ENCODE measurements at regions not wholly inside any gene's neighbourhood (a gene's known extent, or its start where the extent isn't known, plus 50 kb on each side); places are given as distances from the start of the nearest gene placed in this dataset.
"Not testable (repeated sequence)": the region's sequence is repeated elsewhere in the genome, so short reads cannot be mapped to it uniquely, and the experiment has no call there.

DNA sequence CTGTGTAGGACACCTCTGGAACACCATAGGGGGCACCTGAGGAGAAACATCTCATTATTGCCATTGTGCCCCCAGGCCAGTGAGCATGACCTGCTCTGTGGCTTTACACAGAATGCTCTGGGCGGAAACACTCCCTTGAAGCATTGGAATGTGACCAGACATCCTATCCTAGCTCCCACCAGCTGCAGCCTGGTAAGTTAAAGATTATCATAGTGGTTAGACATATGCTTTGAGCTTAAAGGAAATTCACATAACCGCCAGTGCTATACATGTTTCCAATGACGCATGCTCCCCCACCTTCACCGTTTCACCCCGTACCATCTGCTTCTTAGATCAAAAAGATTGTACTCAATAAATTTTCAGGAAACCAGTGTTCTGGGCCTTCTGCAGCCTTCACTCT, 217.7 kb upstream of the CENPE start:
- Histone ChIP-seq H3K27ac (ENCODE audit: low read depth, low read length) (no peak overlapping the region), H2AFZ (ENCODE audit: low read length, unreplicated experiment) (no peak overlapping the region)

DNA sequence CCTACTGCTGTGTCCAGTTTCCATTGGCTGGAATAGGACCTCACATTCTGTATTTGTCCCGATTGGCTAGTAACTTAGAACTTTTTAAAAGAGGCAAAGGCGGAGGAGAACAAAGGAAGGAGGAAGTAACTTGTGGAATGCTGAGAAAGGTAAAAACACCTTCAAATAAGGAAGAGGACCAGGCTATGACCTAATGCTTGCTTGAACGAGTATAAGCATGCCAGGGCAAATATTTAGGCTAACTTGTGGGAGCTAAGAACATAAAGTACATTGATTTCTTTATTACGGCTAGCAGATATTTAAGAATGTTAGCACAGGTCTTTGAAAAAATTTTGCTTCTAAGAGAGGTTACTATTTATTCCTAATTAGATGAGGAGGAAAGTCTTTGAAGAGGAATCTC, 214.5 kb upstream of the CENPE start:
- not testable (repeated sequence) for H2AFZ ChIP-seq (ENCODE audit: low read length, unreplicated experiment); H3K4me3 ChIP-seq (ENCODE audit: low read depth, low read length); H3K79me2 ChIP-seq (ENCODE audit: control insufficient read depth, insufficient read depth, low read length, unreplicated experiment); H3K36me3 ChIP-seq (ENCODE audit: insufficient read depth, low read length); H3K4me1 ChIP-seq (ENCODE audit: control insufficient read depth, insufficient read depth, low read length, unreplicated experiment); H3K27ac ChIP-seq (ENCODE audit: low read depth, low read length)
- H3K27me3 ChIP-seq (ENCODE audit: insufficient read depth, low read length), result peaks cover 14% of the 10 kb centered on the region; the same call in 1 of the 2 replicates

More for the DNA sequence above, 217.7 kb upstream of the CENPE start:
- Histone ChIP-seq H3K36me3 (ENCODE audit: insufficient read depth, low read length) (no peaks in the 10 kb centered on the region), H3K4me1 (ENCODE audit: control insufficient read depth, insufficient read depth, low read length, unreplicated experiment) (no peaks in the 10 kb centered on the region), H3K27me3 (ENCODE audit: insufficient read depth, low read length) (peaks cover 2% of the 10 kb centered on the region; the same call in 1 of the 2 replicates), H3K4me3 (ENCODE audit: low read depth, low read length) (no peak overlapping the region), H3K79me2 (ENCODE audit: control insufficient read depth, insufficient read depth, low read length, unreplicated experiment) (no peaks in the 10 kb centered on the region)

DNA sequence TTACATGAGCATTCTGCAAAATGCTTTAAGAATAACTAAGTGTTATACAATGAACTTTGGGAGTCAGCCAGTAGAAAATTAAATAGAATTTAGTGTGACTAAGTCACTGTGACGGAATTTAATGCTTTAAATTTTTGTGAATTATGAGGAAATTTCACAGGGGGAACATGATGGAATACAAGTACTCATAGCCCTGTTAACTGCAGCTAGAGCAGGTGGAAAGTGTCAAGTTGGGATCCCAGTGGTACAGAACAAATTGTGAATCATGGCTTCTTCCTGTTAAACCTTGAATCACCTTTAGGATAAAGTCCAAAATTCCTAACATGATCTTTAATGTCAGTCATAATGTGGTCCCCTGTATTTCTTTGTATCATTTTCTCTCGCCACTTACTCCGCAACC, 212.2 kb upstream of the CENPE start:
- no peaks in the 10 kb centered on the region for H3K36me3 ChIP-seq (ENCODE audit: insufficient read depth, low read length)
- no peaks in the 10 kb centered on the region for H3K4me1 ChIP-seq (ENCODE audit: control insufficient read depth, insufficient read depth, low read length, unreplicated experiment)
- H3K79me2 ChIP-seq (ENCODE audit: control insufficient read depth, insufficient read depth, low read length, unreplicated experiment), result no peaks in the 10 kb centered on the region
- H3K4me3 ChIP-seq (ENCODE audit: low read depth, low read length), result no peak overlapping the region
- H2AFZ ChIP-seq (ENCODE audit: low read length, unreplicated experiment), result no peak overlapping the region
- no peak overlapping the region for H3K27ac ChIP-seq (ENCODE audit: low read depth, low read length)
- peaks cover 16% of the 10 kb centered on the region; the same call in 1 of the 2 replicates for H3K27me3 ChIP-seq (ENCODE audit: insufficient read depth, low read length)

DNA sequence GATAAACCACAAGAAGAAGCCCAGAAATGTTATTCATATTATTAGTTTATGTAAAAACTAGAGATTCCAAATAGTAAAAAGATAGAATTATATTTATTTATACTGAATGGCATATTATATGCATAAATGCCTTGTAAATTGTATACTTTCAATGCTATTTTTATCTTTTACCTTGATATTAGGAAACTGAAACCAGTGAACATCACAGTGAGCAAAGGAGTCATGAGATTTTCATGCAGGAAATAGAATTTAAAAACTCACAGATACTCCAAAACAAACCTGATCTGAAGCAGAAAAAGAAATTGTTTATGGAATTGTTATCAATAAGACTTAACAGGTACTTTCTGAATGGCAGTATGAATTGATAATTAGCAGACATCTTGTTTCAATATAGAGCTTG, 207.3 kb upstream of the CENPE start:
- Histone ChIP-seq H3K4me3 (ENCODE audit: low read depth, low read length) (no peak overlapping the region), H2AFZ (ENCODE audit: low read length, unreplicated experiment) (no peak overlapping the region)

DNA sequence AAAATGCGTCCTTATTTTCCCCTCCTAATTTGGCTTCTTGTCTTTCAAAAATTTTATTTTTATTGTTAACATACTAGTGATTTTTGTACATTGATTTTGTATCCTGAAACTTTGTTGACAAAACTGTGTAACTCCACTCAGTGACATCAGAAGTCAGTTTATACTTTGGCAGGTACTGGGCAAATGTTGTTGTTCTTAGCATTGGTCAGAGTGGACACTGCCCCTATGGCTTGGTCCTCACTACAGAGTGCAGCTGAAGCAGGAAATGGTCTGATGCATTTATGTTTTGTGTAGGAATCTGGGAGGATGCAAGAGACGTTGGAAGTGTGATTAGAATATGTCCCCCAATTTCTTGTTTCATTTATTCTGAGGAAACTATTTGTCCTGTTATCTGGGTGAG, 205.5 kb upstream of the CENPE start:
- Histone ChIP-seq H3K79me2 (ENCODE audit: control insufficient read depth, insufficient read depth, low read length, unreplicated experiment) (no peaks in the 10 kb centered on the region), H3K27me3 (ENCODE audit: insufficient read depth, low read length) (peaks cover 29% of the 10 kb centered on the region), H3K27ac (ENCODE audit: low read depth, low read length) (no peak overlapping the region), H3K4me3 (ENCODE audit: low read depth, low read length) (no peak overlapping the region), H2AFZ (ENCODE audit: low read length, unreplicated experiment) (no peak overlapping the region), H3K36me3 (ENCODE audit: insufficient read depth, low read length) (no peaks in the 10 kb centered on the region), H3K4me1 (ENCODE audit: control insufficient read depth, insufficient read depth, low read length, unreplicated experiment) (no peaks in the 10 kb centered on the region)

More for the DNA sequence above, 207.3 kb upstream of the CENPE start:
- H3K27me3 ChIP-seq (ENCODE audit: insufficient read depth, low read length), result peaks cover 31% of the 10 kb centered on the region
- H3K27ac ChIP-seq (ENCODE audit: low read depth, low read length), result no peak overlapping the region
- H3K36me3 ChIP-seq (ENCODE audit: insufficient read depth, low read length), result no peaks in the 10 kb centered on the region
- no peaks in the 10 kb centered on the region for H3K4me1 ChIP-seq (ENCODE audit: control insufficient read depth, insufficient read depth, low read length, unreplicated experiment)
- H3K79me2 ChIP-seq (ENCODE audit: control insufficient read depth, insufficient read depth, low read length, unreplicated experiment), result no peaks in the 10 kb centered on the region

DNA sequence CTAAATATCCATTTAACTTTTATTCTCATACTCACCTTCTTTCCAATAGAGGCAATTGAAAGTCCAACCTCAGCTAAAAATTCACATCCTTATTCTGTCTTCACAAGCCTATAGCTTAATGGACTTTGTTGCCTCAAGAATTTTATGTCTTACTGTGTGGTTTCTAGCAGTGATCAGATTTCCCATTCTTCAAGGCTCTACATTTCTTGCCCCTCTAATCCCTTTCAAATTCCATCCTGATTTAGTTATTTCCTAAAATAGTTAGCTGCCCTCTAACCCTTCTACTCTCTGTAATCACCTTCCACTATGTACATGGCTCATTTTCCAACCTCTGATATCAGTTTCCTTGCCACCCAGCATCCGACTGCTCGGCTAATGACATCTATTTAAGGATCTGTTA, 204.1 kb upstream of the CENPE start:
- Histone ChIP-seq H3K4me1 (ENCODE audit: control insufficient read depth, insufficient read depth, low read length, unreplicated experiment) (no peaks in the 10 kb centered on the region), H3K79me2 (ENCODE audit: control insufficient read depth, insufficient read depth, low read length, unreplicated experiment) (no peaks in the 10 kb centered on the region), H2AFZ (ENCODE audit: low read length, unreplicated experiment) (no peak overlapping the region), H3K36me3 (ENCODE audit: insufficient read depth, low read length) (no peaks in the 10 kb centered on the region), H3K27ac (ENCODE audit: low read depth, low read length) (no peak overlapping the region), H3K4me3 (ENCODE audit: low read depth, low read length) (no peak overlapping the region), H3K27me3 (ENCODE audit: insufficient read depth, low read length) (peaks cover 21% of the 10 kb centered on the region)

DNA sequence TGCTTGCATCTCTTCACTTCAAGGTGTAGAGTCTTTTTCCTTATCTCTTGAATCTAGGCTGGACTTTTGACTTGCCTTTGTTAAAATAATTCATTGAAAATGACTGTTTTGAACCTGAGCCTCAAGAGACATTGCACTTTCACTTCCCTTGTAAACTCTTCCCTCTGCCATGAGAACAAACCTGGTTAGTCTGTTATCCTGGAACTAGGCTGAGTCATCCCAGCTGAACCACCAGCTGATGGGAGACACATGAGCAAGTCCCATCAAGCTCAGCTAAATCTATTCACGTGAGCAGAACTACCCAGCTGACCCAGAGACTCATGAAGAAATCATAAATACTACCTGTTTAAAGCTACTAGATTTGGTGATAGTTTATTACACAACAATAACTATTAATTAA, 202.3 kb upstream of the CENPE start:
- no peaks in the 10 kb centered on the region for H3K79me2 ChIP-seq (ENCODE audit: control insufficient read depth, insufficient read depth, low read length, unreplicated experiment)
- H3K27ac ChIP-seq (ENCODE audit: low read depth, low read length), result no peak overlapping the region
- no peaks in the 10 kb centered on the region for H3K36me3 ChIP-seq (ENCODE audit: insufficient read depth, low read length)
- H3K27me3 ChIP-seq (ENCODE audit: insufficient read depth, low read length), result peaks cover 21% of the 10 kb centered on the region
- no peak overlapping the region for H2AFZ ChIP-seq (ENCODE audit: low read length, unreplicated experiment)
- H3K4me3 ChIP-seq (ENCODE audit: low read depth, low read length), result no peak overlapping the region
- H3K4me1 ChIP-seq (ENCODE audit: control insufficient read depth, insufficient read depth, low read length, unreplicated experiment), result no peaks in the 10 kb centered on the region

DNA sequence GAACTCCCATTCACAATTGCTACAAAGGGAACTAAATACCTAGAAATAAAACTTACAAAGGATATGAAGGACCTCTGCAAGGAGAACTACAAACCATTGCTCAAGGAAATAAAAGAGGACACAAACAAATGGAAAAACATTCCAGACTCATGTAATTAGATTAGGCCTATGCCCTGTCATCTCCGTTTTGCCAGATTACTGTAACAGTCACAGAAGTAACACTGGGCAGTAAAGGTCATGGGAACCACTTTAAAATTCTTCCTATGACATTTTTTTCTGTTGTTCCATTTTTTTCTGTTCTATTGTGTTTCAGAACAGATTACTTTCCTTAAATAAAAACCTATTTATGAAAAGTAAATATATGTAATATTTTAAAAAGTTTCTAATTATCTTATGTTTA, 199.4 kb upstream of the CENPE start:
- H3K79me2 ChIP-seq (ENCODE audit: control insufficient read depth, insufficient read depth, low read length, unreplicated experiment), result no peaks in the 10 kb centered on the region
- no peaks in the 10 kb centered on the region for H3K36me3 ChIP-seq (ENCODE audit: insufficient read depth, low read length)
- H2AFZ ChIP-seq (ENCODE audit: low read length, unreplicated experiment), result no peak overlapping the region
- no peak overlapping the region for H3K4me3 ChIP-seq (ENCODE audit: low read depth, low read length)
- H3K27me3 ChIP-seq (ENCODE audit: insufficient read depth, low read length), result peaks cover 8% of the 10 kb centered on the region; the same call in 1 of the 2 replicates
- H3K4me1 ChIP-seq (ENCODE audit: control insufficient read depth, insufficient read depth, low read length, unreplicated experiment), result no peaks in the 10 kb centered on the region
- no peak overlapping the region for H3K27ac ChIP-seq (ENCODE audit: low read depth, low read length)

DNA sequence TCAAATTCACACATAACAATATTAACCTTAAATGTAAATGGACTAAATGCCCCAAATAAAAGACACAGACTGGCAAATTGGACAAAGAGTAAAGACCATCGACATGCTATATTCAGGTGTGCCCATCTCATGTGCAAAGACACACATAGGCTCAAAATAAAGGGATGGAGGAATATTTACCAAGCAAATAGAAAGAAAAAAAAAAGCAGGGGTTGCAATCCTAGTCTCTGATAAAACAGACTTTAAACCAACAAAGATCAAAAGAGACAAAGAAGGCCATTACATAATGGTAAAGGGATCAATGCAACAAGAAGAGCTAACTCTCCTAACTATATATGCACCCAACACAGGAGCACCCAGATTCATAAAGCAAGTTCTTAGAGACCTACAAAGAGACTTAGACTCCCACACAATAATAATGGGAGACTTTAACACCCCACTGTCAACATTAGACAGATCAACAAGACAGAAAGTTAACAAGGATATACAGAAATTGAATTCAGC, 189.4 kb upstream of the CENPE start:
- not testable (repeated sequence) for H3K4me3 ChIP-seq (ENCODE audit: low read depth, low read length); H3K4me1 ChIP-seq (ENCODE audit: control insufficient read depth, insufficient read depth, low read length, unreplicated experiment); H3K27ac ChIP-seq (ENCODE audit: low read depth, low read length); H2AFZ ChIP-seq (ENCODE audit: low read length, unreplicated experiment); H3K36me3 ChIP-seq (ENCODE audit: insufficient read depth, low read length); H3K79me2 ChIP-seq (ENCODE audit: control insufficient read depth, insufficient read depth, low read length, unreplicated experiment); H3K27me3 ChIP-seq (ENCODE audit: insufficient read depth, low read length)

DNA sequence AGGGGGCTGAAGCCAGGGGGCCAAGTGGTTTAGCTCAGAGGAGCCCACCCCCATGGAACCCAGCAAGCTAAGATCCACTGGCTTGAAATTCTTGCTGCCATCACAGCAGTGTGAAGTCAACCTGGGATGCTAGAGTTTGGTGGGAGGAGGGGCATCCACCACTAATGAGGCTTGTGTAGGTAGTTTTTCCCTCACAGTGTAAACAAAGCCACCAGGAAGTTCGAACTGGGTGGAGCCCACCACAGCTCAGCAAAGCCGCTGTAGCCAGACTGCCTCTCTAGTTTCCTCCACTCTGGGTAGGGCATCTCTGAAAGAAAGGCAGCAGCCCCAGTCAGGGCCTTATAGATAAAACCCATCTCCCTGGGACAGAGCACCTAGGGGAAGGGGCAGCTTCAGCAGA, 187.4 kb upstream of the CENPE start:
- not testable (repeated sequence) for H3K36me3 ChIP-seq (ENCODE audit: insufficient read depth, low read length); H2AFZ ChIP-seq (ENCODE audit: low read length, unreplicated experiment); H3K27ac ChIP-seq (ENCODE audit: low read depth, low read length); H3K27me3 ChIP-seq (ENCODE audit: insufficient read depth, low read length); H3K4me3 ChIP-seq (ENCODE audit: low read depth, low read length); H3K4me1 ChIP-seq (ENCODE audit: control insufficient read depth, insufficient read depth, low read length, unreplicated experiment); H3K79me2 ChIP-seq (ENCODE audit: control insufficient read depth, insufficient read depth, low read length, unreplicated experiment)

DNA sequence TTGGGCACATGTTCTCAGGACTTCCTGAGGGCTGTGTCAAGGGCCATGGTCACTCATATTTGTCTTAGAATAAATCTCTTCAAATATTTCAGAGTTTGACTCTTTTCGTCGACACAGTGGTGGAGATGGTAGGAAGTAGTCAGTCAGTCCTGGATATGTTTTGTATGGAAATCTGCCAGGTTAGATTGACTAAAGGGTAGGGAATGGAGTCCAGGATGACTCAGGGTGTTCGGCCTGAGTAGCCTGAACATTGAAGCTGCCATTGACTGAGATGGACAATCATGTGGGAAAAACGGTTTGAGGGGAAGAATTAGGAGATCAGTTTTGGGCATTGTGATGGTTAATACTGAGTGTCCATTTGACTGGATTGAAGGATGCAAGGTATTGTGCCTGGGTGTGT, 177.1 kb upstream of the CENPE start:
- Histone ChIP-seq H3K27ac (ENCODE audit: low read depth, low read length) (no peak overlapping the region), H3K4me3 (ENCODE audit: low read depth, low read length) (no peak overlapping the region), H3K36me3 (ENCODE audit: insufficient read depth, low read length) (no peaks in the 10 kb centered on the region), H3K79me2 (ENCODE audit: control insufficient read depth, insufficient read depth, low read length, unreplicated experiment) (no peaks in the 10 kb centered on the region), H3K4me1 (ENCODE audit: control insufficient read depth, insufficient read depth, low read length, unreplicated experiment) (peaks cover 4% of the 10 kb centered on the region), H2AFZ (ENCODE audit: low read length, unreplicated experiment) (no peak overlapping the region), H3K27me3 (ENCODE audit: insufficient read depth, low read length) (no peaks in the 10 kb centered on the region)

Data from ACC112 (cell line).